GM21576 (cell line): ENCODE measurements at regions not wholly inside any gene's neighbourhood (a gene's known extent, or its start where the extent isn't known, plus 50 kb on each side); places are given as distances from the start of the nearest gene placed in this dataset.
"Not testable (repeated sequence)": the region's sequence is repeated elsewhere in the genome, so short reads cannot be mapped to it uniquely, and the experiment has no call there.

Experiments
- ATAC-seq: cut with Tn5 transposase; IDR thresholded peaks from one replicate; pipeline ENCODE4 v1.9.1; 2021; ENCODE audit warnings: mild to moderate bottlenecking, moderate library complexity; ENCODE audit not compliant: unreplicated experiment

DNA sequence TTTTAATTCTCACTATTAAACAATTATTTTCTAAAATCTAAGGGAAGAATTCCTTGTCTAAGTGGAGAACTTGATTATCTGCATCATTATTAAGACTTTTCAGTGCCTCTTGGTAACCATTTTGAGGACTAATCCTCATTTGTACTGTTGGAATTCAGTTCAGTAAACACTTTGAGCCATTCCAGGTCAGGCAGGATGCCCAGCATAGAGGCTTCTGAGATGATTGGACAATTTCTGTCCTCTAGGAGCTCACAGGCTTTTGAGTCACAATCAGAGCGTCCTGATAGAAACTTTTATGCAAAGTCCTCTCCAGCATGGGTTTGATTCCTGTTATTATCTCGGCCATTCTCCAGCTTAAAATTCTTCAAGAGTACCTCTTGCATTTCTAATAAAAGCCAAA, 1304.6 kb downstream of the EPHA7 start:
- no peak for ATAC-seq

DNA sequence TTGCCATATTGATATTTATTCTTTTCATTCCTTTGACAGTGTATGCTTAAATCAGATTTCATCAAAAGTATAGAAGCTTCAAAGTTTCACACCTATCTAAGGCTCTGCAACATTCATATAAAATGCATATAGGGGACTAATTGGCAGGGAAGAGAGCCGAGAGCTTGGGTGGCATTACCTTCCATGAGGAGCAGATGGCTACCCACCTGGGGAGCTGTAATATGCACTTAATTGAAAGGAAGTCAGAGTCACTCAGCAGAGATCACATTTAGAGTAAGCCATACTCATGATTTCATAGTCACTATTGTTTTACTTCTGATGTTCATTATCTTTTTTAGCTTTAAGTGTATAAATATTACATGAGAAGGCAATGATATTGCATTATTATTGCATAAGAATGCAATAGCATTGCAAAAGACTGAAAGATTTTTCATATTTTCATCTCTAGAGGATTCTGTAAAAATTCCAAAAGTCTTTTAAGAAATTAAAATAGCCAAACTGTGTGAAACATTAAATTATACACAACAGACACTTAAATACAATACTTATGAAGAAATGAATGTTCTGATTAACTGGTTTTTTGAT, 1305.2 kb downstream of the EPHA7 start:
- no peak for ATAC-seq

DNA sequence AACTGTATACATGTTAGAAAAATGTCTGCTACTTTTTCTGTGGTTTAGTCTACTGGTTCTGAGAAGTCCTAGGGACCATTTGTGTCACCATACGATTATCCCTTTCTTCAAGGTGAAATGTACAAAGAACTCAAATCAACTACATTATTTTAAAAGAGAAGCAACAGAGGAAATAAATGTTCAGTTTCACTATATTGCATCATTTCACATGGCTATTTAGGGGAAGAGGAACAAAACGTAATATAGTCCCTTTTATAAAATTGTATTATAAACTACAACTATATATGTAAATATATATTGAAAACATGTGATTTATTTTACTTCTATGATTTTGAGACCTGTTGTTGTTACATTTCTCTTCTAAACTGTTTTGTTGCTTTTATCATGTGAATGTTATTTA, 1308.0 kb downstream of the EPHA7 start:
- ATAC-seq: no peak

DNA sequence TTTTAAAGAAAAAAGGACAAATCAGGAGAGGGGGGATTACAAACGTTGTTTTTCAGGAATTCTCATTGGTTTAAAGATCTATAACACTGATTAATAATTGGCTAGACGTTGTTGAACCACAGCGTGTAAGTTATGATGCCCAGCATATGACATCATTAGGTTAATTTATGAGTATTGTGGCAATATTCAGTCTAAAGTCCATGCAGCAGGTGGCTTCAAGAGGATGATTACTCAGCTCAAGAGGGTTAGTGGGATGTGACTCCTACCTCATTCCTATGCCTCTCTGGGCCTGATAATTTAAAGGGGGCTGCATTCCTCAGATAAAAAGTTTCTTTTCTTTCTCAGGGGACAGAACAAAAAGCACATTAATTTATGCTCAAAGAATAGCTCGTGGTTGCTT, 1309.0 kb downstream of the EPHA7 start:
- no peak for ATAC-seq

DNA sequence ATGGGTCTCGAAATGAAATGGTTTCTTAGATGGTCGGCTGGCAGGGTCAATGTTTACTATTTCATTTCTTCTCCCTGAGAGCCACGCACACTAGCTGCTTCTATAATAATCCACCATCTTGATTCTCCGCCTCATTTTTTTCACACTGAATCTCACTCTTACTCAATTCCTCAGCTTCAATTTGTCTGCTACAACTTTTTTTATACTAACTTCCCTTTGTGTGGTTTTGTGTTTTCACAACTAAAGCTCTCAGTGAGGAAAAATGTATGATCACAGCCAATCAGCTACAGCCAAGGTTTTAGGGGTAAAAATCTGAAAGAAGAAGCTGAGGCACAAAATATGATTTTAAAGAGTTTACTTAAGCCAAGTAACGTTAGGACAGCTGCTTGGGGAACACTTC, 1309.4 kb downstream of the EPHA7 start:
- ATAC-seq: no peak

DNA sequence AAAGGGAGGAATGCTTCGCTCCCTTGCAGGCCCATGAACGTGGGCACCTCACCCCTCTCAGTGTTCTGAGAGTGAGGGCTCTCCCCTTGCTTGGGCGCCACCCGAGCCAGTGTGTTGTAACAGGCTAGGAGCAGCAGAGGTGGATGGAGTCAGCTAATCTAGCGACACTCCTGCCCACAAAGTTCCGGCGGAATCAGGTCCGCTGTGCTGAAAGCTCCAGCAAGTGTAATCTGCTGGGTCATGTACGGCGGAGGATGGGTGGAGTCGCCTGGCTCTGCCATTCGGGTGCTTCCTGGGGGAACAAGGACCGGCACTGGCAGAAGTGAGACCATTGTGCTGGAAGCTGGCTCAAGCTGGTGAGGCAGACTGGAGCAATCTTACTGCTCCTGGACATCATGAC, 1310.1 kb downstream of the EPHA7 start:
- ATAC-seq: no peak

DNA sequence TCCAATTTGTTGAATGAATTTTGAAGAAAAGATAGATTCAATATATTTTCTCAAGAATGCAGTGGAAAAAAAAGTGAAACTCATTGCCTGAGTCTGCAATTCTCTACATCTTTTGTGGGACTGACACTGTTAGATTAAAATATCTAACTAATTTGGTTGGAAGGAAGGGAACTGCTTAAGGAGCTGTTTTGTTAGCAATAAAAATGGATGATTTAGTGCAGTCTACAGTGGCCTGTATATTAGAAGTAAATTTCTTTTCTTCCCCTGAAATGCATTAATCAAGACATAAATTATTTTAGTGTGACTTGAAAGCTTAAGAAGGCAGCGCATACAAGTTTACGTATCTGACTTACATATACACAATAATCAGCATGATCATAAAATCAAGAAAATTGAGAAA, 1332.6 kb downstream of the EPHA7 start:
- no peak for ATAC-seq

DNA sequence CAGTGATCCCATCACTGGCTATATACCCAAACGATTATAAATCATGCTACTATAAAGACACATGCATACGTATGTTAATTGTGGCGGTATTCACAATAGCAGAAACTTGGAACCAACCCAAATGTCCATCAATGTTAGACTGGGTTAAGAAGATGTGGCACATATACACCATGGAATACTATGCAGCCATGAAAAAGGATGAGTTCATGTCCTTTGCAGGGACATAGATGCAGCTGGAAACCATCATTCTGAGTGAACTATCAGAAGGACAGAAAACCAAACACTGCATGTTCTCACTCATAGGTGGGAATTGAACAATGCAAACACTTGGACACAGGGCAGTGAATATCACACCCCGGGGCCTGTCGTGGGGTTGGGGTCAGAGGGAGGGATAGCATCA, 1335.4 kb downstream of the EPHA7 start:
- ATAC-seq: not testable (repeated sequence)

DNA sequence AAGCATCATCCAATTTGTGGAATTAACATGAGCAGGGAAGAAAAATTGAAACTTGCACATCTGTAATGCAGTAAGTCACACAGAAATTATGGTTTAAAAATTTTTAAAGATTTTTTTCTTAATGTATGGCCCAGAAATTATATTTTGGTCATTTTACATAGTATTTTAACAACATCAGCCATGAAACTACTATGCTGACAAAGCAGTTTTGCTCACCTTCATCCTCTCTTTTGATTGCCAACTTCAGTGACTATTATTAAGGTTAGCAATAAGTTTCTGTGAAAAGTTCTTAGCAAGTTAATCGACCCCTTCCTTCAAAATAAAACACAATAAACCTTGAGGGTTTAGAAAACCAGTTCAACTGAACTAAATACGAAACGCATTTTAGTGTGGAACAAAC, 1347.0 kb downstream of the EPHA7 start:
- ATAC-seq: no peak

DNA sequence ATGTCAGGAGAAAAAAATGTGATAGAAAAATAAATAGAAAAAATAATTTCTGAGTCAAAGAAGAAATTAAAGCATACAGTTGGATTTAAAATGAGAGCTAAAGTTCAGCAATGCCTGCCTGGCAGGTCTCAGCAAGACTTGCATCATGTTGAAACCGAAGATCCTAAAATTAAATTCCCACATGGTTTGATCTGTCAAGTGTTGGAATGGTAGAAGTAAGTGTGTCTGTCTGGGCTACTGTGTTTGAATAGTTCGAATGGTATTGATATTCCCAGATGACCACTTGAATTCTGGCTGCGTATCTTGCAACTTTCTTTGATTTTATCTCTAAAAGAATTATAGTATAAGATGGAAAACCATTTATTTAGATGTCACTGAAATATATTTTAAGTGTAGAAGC, 1349.6 kb downstream of the EPHA7 start:
- no peak for ATAC-seq

DNA sequence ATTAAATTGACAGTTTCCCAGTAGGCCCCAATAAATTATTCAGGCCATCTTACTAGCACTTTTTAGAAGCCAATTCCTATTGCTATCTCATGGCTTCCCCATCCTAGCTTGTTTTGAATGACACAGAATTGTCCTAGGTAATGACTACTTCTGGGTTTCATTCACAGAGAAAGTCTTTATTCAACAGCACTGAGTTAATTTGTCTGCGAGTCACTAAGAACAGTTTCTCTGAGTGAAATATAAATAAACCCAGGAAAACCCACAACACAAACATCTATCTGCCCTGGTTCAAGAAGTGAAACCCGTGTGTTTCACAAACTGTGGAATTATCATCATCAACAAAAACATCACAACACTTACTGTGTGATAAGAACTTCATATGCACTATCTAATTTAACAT, 1366.8 kb downstream of the EPHA7 start:
- ATAC-seq: no peak

DNA sequence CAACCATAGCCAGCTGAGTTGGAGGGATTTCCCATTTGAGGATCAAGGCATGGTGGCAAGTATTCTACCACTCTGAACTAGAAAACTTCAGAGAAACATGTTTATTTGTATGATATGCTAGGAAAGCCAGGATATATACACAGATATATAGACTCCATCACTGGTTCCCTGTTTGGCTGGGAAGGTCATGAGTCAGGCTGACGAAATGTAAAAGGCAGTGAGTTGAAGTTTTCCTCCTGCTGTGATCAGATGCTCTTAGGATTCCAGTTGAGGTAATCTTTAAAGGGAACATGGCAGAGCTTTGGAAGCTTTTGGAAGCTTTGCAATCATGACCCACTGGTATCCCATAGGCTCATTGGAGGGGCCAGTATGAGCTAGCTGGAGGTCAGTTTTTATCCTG, 1369.1 kb downstream of the EPHA7 start:
- ATAC-seq: no peak

DNA sequence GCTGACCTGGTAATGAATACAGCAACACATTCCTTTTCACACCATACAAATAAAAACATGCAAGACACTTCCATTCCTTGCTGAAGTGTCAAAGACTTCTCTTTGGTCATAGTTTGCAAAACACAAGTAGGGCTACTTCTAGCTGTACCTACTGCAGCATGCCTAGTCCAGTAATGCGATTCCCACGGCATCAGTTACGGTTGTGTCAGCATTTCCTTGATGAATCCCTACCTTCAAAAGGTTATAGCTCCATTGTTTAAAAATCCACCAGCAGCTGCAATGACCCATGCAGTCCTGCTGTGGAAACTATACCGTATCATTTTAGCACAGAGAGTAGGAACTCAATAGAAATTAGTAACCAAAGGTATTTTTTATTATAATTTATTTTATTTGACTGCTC, 1371.5 kb downstream of the EPHA7 start:
- ATAC-seq: no peak

DNA sequence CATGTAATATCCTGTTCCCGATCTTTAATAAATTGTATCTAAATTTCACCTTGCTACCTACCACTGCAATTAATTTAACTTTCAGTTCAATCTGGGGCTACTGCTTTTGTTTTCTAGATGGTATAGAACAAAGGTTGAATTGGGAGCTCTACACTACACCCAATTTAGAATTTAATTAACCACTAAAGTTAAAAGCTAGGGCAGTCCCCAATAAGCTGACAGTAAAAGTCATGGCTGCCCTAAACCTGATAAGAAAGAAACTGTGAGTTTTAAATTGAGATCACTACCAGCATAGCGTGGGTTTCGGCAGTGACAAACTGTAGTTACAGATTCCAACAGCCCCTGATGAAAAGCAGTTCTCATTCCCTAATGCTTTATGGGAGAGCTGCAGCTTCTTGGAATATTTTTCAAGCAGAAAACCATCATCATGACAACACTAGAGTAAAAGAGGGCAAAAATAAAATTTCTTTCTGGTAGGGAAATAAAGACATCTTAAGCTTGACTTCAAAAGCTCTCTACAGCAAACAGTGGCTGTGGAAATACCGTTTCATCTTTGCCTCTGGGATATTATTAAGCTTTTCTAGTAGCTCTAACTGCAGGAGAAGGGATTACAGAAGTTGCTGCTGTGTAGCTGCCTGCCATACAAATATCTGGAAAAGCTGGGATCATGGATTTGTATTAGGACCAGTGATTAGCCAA, 1372.1 kb downstream of the EPHA7 start:
- no peak for ATAC-seq

DNA sequence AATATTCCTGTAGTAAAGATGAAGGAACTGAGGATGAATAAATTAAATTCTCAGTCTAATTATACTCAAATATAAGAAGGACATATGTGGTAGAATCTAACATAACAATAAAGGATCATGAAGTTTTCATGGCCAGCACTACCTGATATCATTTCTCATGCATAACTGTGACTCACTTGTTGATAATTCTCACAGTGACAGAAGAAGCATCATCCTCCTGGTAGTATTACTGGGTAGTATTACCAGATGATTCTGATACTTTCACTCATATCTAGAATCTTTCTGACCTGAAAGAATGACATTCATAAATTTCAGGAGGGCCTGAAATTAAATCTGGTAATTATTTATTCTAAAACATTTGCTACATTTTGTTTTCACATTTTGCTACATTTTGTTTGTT, 1375.0 kb downstream of the EPHA7 start:
- no peak for ATAC-seq

DNA sequence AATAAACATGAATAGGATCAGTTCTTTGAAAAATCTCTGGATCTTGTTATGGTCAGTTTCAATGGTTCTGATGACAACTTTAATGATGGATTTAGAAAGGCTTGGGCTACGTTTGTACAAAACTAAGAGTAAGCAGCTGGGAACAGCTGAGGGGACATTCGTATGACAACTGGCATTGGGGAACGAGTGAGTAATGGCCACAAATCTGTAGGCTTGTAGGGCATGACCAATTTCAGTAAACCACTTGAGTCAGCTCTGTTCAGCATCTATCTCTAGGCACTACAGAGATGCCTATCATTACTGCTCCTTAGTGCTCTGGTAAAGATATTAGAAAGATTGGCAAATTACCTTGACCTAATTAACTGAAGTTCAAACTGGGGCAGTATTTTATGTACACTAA, 1375.6 kb downstream of the EPHA7 start:
- no peak for ATAC-seq

DNA sequence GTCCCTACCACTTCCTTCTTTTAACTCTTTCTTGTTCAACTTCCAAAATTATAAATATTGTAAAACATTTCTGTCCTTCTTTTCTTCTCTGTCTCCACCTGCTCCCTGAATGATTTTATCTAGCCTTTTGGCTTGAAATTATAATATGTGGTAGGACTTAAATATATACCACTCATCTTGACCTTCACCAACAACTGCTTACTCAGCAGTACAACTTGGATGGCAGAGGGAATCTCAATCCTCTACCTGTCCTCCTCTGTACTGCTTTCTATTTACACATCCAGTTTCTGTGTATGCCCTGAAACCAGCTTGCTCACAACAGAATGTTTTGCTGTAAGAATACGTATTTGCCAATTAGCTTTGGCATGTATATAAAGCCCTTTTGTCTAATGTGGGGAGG, 1392.5 kb downstream of the EPHA7 start:
- no peak for ATAC-seq

DNA sequence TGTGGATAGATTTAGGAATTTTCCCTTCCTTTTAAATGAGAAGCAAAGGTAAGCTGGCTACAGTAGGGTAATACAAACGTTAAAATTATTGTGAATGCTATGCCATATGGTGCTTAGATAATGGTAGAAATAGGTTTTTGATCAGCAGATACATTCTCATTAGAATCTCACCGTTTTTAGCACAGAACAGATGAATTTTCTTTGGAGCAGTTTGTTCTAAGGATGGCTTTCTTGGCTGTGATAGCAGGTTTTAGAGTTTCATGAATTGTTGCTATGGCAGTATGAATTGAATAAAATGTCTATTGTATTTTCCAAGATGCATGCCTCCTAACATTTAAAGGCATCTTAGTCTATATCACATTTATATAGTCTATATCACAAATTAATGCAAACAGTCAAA, 1394.5 kb downstream of the EPHA7 start:
- ATAC-seq: no peak

DNA sequence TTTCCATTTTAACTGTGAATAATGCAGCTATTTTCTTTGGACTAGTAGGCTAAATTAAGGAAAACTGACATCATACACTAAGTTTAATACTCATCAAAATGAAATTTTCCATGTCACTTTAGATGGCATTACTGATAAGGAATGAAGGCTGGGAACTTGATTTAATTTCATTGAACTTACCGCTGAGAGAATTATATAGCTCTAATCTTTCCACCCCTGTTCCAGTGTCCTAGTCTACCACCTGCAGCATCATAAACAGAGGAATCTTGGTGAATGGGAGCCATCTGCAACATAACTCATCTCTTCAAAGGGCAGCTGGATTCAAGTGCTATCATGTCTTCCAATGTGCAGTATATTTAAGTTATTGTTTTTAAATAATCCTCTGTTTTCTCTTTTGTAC, 1395.2 kb downstream of the EPHA7 start:
- no peak for ATAC-seq

DNA sequence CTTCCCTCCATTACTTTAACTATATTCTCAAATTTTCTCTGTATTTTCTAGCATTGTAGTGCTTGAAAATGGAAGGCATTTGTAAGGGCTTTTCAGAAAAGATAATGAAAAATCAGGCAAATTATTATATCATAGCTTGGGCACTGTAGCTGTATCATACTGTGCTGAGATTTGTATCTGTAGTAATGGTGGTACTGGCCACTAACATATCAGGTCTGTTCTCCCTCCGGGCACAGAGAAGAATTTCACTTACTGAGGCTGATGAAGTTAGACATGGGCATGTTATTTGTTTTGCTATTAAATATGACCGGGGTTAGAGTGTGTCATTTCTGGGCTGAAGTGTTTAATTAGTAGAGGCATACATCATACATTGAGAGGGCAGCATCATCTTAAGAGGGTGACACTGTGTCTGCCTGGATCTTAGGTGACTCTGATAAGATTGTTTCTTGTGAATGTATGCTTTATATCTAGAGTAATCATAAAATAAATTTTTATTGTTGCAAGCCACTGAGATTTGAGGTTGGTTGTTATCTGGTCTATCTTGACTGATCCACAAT, 1395.9 kb downstream of the EPHA7 start:
- no peak for ATAC-seq

DNA sequence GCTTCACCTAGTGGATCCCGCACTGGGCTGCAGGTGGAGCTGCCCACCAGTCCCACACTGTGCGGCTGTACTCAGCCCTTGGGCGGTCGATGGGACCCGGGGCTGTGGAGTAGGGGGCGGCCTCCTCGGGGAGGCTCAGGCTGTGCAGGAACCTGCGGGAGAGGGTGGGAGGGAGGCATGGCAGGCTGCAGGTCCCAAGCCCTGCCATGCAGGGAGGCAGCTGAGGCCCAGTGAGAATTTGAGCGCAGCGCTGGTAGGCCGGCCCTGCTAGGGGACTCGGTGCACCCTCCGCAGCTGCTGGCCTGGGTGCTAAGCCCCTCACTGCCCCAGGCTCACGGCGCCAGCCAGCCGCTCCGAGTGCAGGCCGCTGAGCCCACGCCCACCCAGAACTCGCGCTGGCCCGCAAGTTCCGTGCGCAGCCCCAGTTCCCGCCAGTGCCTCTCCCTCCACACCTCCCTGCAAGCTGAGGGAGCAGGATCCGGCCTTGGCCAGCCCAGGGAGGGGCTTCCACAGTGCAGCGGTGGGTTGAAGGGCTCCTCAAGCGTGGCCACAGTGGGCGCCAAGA, 1407.6 kb downstream of the EPHA7 start:
- ATAC-seq: no peak

DNA sequence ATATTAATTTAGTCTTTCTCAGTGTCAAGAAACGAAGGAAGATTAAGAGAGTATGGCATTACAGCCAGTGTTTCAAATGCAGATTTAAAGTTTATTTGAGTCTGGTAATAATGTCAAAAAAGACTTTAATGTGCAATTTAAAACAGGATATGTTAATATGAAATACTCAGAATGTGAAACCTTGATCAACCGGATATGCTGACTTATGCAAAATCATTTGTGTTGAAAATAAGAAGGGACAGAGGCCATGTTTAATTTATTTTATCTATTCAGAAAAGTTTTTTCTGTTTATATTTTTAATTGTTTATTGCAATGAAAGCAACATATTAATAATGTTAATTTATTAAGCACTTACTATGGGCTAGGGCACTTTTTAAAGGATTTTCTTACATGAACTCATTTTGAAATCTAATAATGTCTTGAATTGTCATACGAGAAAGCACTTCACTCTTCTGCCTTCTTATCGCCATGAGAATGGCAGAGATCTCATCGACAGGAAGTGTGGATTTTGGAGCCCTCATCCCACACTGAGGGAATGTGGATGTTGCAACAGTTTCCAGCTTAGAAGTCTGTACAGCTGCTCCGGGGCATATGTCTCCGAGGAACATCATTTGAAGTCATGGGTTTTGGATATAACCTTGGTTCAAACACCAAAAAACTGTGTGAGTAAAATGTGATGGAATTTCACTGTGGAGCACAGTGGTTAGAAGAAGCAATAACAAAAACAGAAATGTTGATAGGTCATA, 1410.4 kb downstream of the EPHA7 start:
- ATAC-seq: no peak
